IMR-90 (cell line): ENCODE measurements at regions not wholly inside any gene's neighbourhood (a gene's known extent, or its start where the extent isn't known, plus 50 kb on each side); places are given as distances from the start of the nearest gene placed in this dataset.

Source experiments
- CEBPB ChIP-seq: IDR thresholded peaks from 2 replicates; pipeline ENCODE4 v1.6.1; 2012; ENCODE audit warnings: low read depth, low read length, improper control_type of control experiment
- CTCF ChIP-seq: conservative IDR thresholded peaks from 2 replicates; pipeline ENCODE4 v1.5.1; 2012; ENCODE audit warnings: mild to moderate bottlenecking, low read depth, low read length, improper control_type of control experiment
- MAFK ChIP-seq: IDR thresholded peaks from 2 replicates; pipeline ENCODE4 v1.6.1; 2012; ENCODE audit warnings: low read depth, low read length, improper control_type of control experiment
- POLR2A ChIP-seq: IDR thresholded peaks from 2 replicates; pipeline ENCODE4 v1.6.1; 2012; ENCODE audit warnings: mild to moderate bottlenecking, low read depth, low read length
- RAD21 ChIP-seq: IDR thresholded peaks from 2 replicates; pipeline ENCODE4 v1.6.1; 2012; ENCODE audit warnings: low read length, improper control_type of control experiment
- SMC3 ChIP-seq: fragments of 150-350 bp; IDR thresholded peaks from 2 replicates; pipeline ENCODE4 v1.6.1; 2016; ENCODE audit warnings: low read depth, mild to moderate bottlenecking, antibody characterized with exemption, low read length, moderate library complexity

GRCh38 chr9:99479929-99480328 is 257.8 kb downstream of the SEC61B start:
- no peak for TF ChIP-seq CTCF
- no peak for TF ChIP-seq POLR2A
- TF ChIP-seq CEBPB, result no peak
- TF ChIP-seq RAD21, result no peak
- no peak for TF ChIP-seq SMC3
- no peak for TF ChIP-seq MAFK
